ENCODE measurements at regions not wholly inside any gene's neighbourhood (a gene's known extent, or its start where the extent isn't known, plus 50 kb on each side); places are given as distances from the start of the nearest gene placed in this dataset.

- Mint-ChIP-seq H3K4me1 (no peaks in the 10 kb centered on the region), H3K4me3 (no peak overlapping the region), H3K27ac (no peak overlapping the region), H3K9me3 (ENCODE audit: insufficient read depth) (no peaks in the 10 kb centered on the region), H3K27me3 (peaks cover 20% of the 10 kb centered on the region)
- Histone ChIP-seq H3K36me3 (replicated peaks in 1 of 2; ENCODE audit: control extremely low read depth in 1 of 2, control insufficient read depth in 1 of 2, extremely low read depth in 1 of 2, insufficient read depth in 2 of 2, low read length in 1 of 2) (no peaks in the 10 kb centered on the region), H4K20me1 (ENCODE audit: control insufficient read depth, insufficient read depth, low read length, poor library complexity, severe bottlenecking) (no peaks in the 10 kb centered on the region), H3K4me3 (ENCODE audit: control extremely low read depth in 1 of 5, extremely low read depth in 1 of 5, insufficient read depth in 1 of 5, low read depth in 2 of 5, low read length in 4 of 5) (no peak overlapping the region), H3K9me3 (ENCODE audit: control extremely low read depth in 1 of 3, control insufficient read depth in 2 of 3, insufficient read depth in 1 of 3, low read length in 2 of 3) (no peaks in the 10 kb centered on the region), H3K79me2 (ENCODE audit: control insufficient read depth, insufficient read depth, low read length) (no peaks in the 10 kb centered on the region), H2AFZ (ENCODE audit: insufficient read depth, low read depth, low read length, poor library complexity, severe bottlenecking) (no peak overlapping the region), H3K4me2 (replicated peaks; ENCODE audit: low read depth, low read length, poor library complexity, severe bottlenecking) (no peak overlapping the region), H3K9ac (ENCODE audit: low read length) (no peak overlapping the region), H3K4me1 (ENCODE audit: control insufficient read depth in 2 of 2, insufficient read depth in 2 of 2, low read length in 2 of 2) (no peaks in the 10 kb centered on the region), H3K27me3 (replicated peaks in 1 of 4; ENCODE audit: control extremely low read depth in 1 of 4, control insufficient read depth in 3 of 4, insufficient read depth in 4 of 4, low read length in 3 of 4) (no peaks in the 10 kb centered on the region), H3K27ac (ENCODE audit: low read length in 2 of 2) (no peak overlapping the region)
- TF ChIP-seq EZH2 (IDR thresholded peaks at IDR 0.05; ENCODE audit: borderline replicate concordance, insufficient read depth, low read depth, low read length, poor library complexity, severe bottlenecking) (no peak), CTCF (IDR thresholded peaks at IDR 0.05) (no peak)
- ATAC-seq (ENCODE audit: low read depth) (no peak), DNase-seq (no peak)
- 68% methylated on average over 9 of the region's 13 CpGs for WGBS (ENCODE audit: insufficient coverage)
- ChIA-PET POLR2A (no interaction called here), CTCF (no interaction called here)
- intact Hi-C loops (cut with micrococcal nuclease) = no loop called here
These were observed 302.9 kb upstream of the GATB start for GRCh38 chr4:152063621-152064240.

GRCh38 chr4:152062936-152063620 lies 302.3 kb upstream of the GATB start:
- H3K9me3 ChIP-seq (ENCODE audit: control extremely low read depth in 1 of 3, control insufficient read depth in 2 of 3, insufficient read depth in 1 of 3, low read length in 2 of 3) = no peaks in the 10 kb centered on the region
- CTCF ChIA-PET = no interaction called here
- POLR2A ChIA-PET = no interaction called here
- no peak overlapping the region for H3K4me3 Mint-ChIP-seq
- ATAC-seq (ENCODE audit: low read depth) (no peak), DNase-seq (no peak)
- H3K27ac Mint-ChIP-seq = no peak overlapping the region
- H3K9ac ChIP-seq (ENCODE audit: low read length) = no peak overlapping the region
- WGBS (ENCODE audit: insufficient coverage) = 83% methylated on average over 1 of the region's 2 CpGs
- no peak overlapping the region for H3K4me2 ChIP-seq (replicated peaks; ENCODE audit: low read depth, low read length, poor library complexity, severe bottlenecking)
- H4K20me1 ChIP-seq (ENCODE audit: control insufficient read depth, insufficient read depth, low read length, poor library complexity, severe bottlenecking) = no peaks in the 10 kb centered on the region
- no peak overlapping the region for H2AFZ ChIP-seq (ENCODE audit: insufficient read depth, low read depth, low read length, poor library complexity, severe bottlenecking)
- H3K4me1 ChIP-seq (ENCODE audit: control insufficient read depth in 2 of 2, insufficient read depth in 2 of 2, low read length in 2 of 2) = no peaks in the 10 kb centered on the region
- no peaks in the 10 kb centered on the region for H3K27me3 ChIP-seq (replicated peaks in 1 of 4; ENCODE audit: control extremely low read depth in 1 of 4, control insufficient read depth in 3 of 4, insufficient read depth in 4 of 4, low read length in 3 of 4)
- TF ChIP-seq CTCF (IDR thresholded peaks at IDR 0.05) (no peak), EZH2 (IDR thresholded peaks at IDR 0.05; ENCODE audit: borderline replicate concordance, insufficient read depth, low read depth, low read length, poor library complexity, severe bottlenecking) (no peak)
- peaks cover 23% of the 10 kb centered on the region for H3K27me3 Mint-ChIP-seq
- intact Hi-C loops (cut with micrococcal nuclease) = no loop called here
- H3K27ac ChIP-seq (ENCODE audit: low read length in 2 of 2) = no peak overlapping the region
- H3K4me3 ChIP-seq (ENCODE audit: control extremely low read depth in 1 of 5, extremely low read depth in 1 of 5, insufficient read depth in 1 of 5, low read depth in 2 of 5, low read length in 4 of 5) = no peak overlapping the region
- no peaks in the 10 kb centered on the region for H3K4me1 Mint-ChIP-seq
- no peaks in the 10 kb centered on the region for H3K79me2 ChIP-seq (ENCODE audit: control insufficient read depth, insufficient read depth, low read length)
- no peaks in the 10 kb centered on the region for H3K9me3 Mint-ChIP-seq (ENCODE audit: insufficient read depth)
- no peaks in the 10 kb centered on the region for H3K36me3 ChIP-seq (replicated peaks in 1 of 2; ENCODE audit: control extremely low read depth in 1 of 2, control insufficient read depth in 1 of 2, extremely low read depth in 1 of 2, insufficient read depth in 2 of 2, low read length in 1 of 2)

Measured in B cell (primary cell).